ENCODE measurements at regions not wholly inside any gene's neighbourhood (a gene's known extent, or its start where the extent isn't known, plus 50 kb on each side); places are given as distances from the start of the nearest gene placed in this dataset.

DNA sequence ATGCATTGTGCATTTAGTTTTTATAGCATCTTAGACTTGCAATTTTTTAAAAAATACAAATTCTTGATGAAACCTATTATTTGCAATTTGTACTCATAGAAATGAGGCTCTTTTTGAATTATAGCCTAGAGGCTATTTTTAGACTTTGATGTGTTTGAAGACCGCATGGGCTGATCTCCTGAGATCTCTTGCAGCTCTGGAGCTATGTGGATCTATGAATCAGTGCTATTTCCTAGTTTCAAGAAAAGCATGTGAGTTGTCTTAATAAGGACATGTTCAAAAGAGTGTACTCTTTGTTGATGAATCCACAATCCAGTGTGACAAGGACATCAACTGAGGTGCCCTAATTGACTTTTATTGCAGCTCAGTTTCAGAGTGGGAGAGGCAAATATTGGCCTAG is 620.5 kb downstream of the ETS1 start:
- TF ChIP-seq, protein P1, sequence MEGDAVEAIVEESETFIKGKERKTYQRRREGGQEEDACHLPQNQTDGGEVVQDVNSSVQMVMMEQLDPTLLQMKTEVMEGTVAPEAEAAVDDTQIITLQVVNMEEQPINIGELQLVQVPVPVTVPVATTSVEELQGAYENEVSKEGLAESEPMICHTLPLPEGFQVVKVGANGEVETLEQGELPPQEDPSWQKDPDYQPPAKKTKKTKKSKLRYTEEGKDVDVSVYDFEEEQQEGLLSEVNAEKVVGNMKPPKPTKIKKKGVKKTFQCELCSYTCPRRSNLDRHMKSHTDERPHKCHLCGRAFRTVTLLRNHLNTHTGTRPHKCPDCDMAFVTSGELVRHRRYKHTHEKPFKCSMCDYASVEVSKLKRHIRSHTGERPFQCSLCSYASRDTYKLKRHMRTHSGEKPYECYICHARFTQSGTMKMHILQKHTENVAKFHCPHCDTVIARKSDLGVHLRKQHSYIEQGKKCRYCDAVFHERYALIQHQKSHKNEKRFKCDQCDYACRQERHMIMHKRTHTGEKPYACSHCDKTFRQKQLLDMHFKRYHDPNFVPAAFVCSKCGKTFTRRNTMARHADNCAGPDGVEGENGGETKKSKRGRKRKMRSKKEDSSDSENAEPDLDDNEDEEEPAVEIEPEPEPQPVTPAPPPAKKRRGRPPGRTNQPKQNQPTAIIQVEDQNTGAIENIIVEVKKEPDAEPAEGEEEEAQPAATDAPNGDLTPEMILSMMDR (IDR thresholded peaks at IDR 0.05), result no peak
- TF ChIP-seq POLR2A (IDR thresholded peaks at IDR 0.05; ENCODE audit: low read depth), result no peak
- TF ChIP-seq POLR2AphosphoS5 (IDR thresholded peaks at IDR 0.05), result no peak
